Trophoblast cell (in vitro differentiated cells and primary cell): ENCODE measurements at regions not wholly inside any gene's neighbourhood (a gene's known extent, or its start where the extent isn't known, plus 50 kb on each side); places are given as distances from the start of the nearest gene placed in this dataset.
A peak's percentile ranks its signal among the peaks of the same experiment; 100 is the strongest.

Experiments
- DNase-seq, 2 donors: peaks; one replicate each; pipeline ENCODE4 v3.0.0-alpha.2; 2016
- H2AFZ ChIP-seq: 2 replicates; pipeline ENCODE4 v1.6.1; 2013; ENCODE audit warnings: low read length, moderate library complexity, mild to moderate bottlenecking; ENCODE audit not compliant: insufficient read depth, poor library complexity
- H2AK5ac ChIP-seq: 2 replicates; pipeline ENCODE4 v1.6.1; 2013; ENCODE audit warnings: mild to moderate bottlenecking, low read length
- H2BK120ac ChIP-seq: 2 replicates; pipeline ENCODE4 v1.6.1; 2013; ENCODE audit warnings: low read length, mild to moderate bottlenecking, moderate library complexity; ENCODE audit not compliant: insufficient read depth, poor library complexity
- H2BK12ac ChIP-seq: 2 replicates; pipeline ENCODE4 v1.6.1; 2013; ENCODE audit warnings: mild to moderate bottlenecking, low read length, moderate library complexity
- H2BK5ac ChIP-seq: 2 replicates; pipeline ENCODE4 v1.6.1; 2013; ENCODE audit warnings: low read length, low read depth, moderate library complexity, mild to moderate bottlenecking; ENCODE audit not compliant: poor library complexity
- H3K14ac ChIP-seq: 2 replicates; pipeline ENCODE4 v1.6.1; 2013; ENCODE audit warnings: mild to moderate bottlenecking, low read length
- H3K18ac ChIP-seq: 2 replicates; pipeline ENCODE4 v1.6.1; 2013; ENCODE audit warnings: mild to moderate bottlenecking, low read length
- H3K23ac ChIP-seq: 2 replicates; pipeline ENCODE4 v1.6.1; 2013; ENCODE audit warnings: low read length
- H3K27ac ChIP-seq: 2 replicates; pipeline ENCODE4 v1.5.1; 2013; ENCODE audit warnings: low read depth, mild to moderate bottlenecking, inconsistent platforms, low read length, moderate library complexity
- H3K27me3 ChIP-seq: 2 replicates; pipeline ENCODE4 v1.6.1; 2013; ENCODE audit warnings: inconsistent platforms, mild to moderate bottlenecking, low read length, moderate library complexity; ENCODE audit not compliant: insufficient read depth
- H3K36me3 ChIP-seq, 2 experiments: 1 replicate in 1 of 2; 2 replicates in 1 of 2; pipeline ENCODE4 v1.6.1; 2013; ENCODE audit warnings: low read length in 2 of 2, mild to moderate bottlenecking in 2 of 2, moderate library complexity in 1 of 2; ENCODE audit not compliant: insufficient read depth in 2 of 2, control insufficient read depth in 1 of 2
- H3K4ac ChIP-seq: 2 replicates; pipeline ENCODE4 v1.6.1; 2013; ENCODE audit warnings: low read depth, mild to moderate bottlenecking, low read length, moderate library complexity
- H3K4me1 ChIP-seq, 2 experiments: 1 replicate in 1 of 2; 2 replicates in 1 of 2; pipeline ENCODE4 v1.6.1; 2013; ENCODE audit warnings: low read length in 2 of 2, mild to moderate bottlenecking in 2 of 2, moderate library complexity in 1 of 2; ENCODE audit not compliant: insufficient read depth in 2 of 2, control insufficient read depth in 1 of 2
- H3K4me2 ChIP-seq: 2 replicates; pipeline ENCODE4 v1.6.1; 2013; ENCODE audit warnings: inconsistent platforms, mild to moderate bottlenecking, low read length, moderate library complexity
- H3K4me3 ChIP-seq: 2 replicates; pipeline ENCODE4 v1.5.1; 2013; ENCODE audit warnings: mild to moderate bottlenecking, low read depth, low read length, inconsistent platforms
- H3K79me1 ChIP-seq: one replicate; pipeline ENCODE4 v1.6.1; 2013; ENCODE audit warnings: low read length
- H3K79me2 ChIP-seq: 2 replicates; pipeline ENCODE4 v1.6.1; 2013; ENCODE audit warnings: low read length, mild to moderate bottlenecking; ENCODE audit not compliant: control insufficient read depth, insufficient read depth, poor library complexity
- H3K9ac ChIP-seq: 2 replicates; pipeline ENCODE4 v1.6.1; 2013; ENCODE audit warnings: mild to moderate bottlenecking, low read length
- H3K9me3 ChIP-seq: 2 replicates; pipeline ENCODE4 v1.6.1; 2013; ENCODE audit warnings: low read depth, mild to moderate bottlenecking, control low read depth, inconsistent platforms, low read length; ENCODE audit not compliant: insufficient read depth
- H4K12ac ChIP-seq: 2 replicates; pipeline ENCODE4 v1.6.1; 2013; ENCODE audit warnings: low read depth, mild to moderate bottlenecking, low read length, moderate library complexity
- H4K8ac ChIP-seq: 2 replicates; pipeline ENCODE4 v1.6.1; 2013; ENCODE audit warnings: low read depth, mild to moderate bottlenecking, low read length, moderate library complexity
- H4K91ac ChIP-seq: one replicate; pipeline ENCODE4 v1.6.1; 2013; ENCODE audit warnings: low read depth, mild to moderate bottlenecking, low read length, moderate library complexity
- WGBS: extraction: QIAGEN DNeasy Blood & Tissue Kit; methylation state at CpG from one replicate; pipeline ENCODE4 v1.1.7; 2013; ENCODE audit warnings: missing lambda C conversion rate; ENCODE audit not compliant: insufficient read length, insufficient coverage; ENCODE audit errors: extremely low coverage; 5-methylcytosine and 5-hydroxymethylcytosine counted together

DNA sequence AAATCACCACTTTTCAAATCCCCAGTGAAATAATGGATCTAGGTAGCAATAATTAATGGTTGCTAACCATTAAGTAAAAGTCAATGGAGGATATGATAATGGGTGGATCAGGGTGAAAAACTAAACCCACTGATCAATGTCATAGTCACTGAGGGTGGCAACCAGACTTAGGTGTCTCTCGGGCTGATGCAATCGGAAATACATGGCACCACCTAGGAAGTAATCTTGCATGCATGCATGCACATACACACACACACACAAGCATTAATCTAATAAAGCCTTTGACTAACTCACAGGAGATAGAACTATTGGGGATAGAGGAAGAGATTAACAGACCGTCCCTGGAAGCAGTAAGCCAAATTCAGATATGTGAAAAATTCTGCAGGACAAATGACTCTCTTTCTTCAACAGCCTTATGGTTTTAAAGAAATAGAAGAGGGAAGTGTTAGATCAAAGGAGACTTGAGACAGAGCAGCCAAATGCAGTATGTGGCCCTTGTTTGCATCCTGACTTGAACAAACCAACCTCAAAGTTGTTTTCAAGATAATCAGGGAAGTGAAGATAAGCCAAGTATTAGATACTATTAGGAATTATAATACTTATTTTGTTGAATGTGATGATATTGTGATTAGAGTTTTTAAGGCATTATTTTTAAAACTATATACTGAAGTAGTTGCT is 186.0 kb upstream of the RMP24 start:
- H3K18ac ChIP-seq: no peak overlapping the region
- no peaks in the 10 kb centered on the region for H3K79me1 ChIP-seq
- no peak overlapping the region for H2AK5ac ChIP-seq
- H3K23ac ChIP-seq: no peak overlapping the region
- H3K4ac ChIP-seq: no peak overlapping the region
- H3K4me3 ChIP-seq: no peak overlapping the region
- no peak overlapping the region for H4K8ac ChIP-seq
- no peaks in the 10 kb centered on the region for H3K36me3 ChIP-seq
- no peaks in the 10 kb centered on the region for H3K27me3 ChIP-seq
- no peaks in the 10 kb centered on the region for H3K4me1 ChIP-seq
- H3K9me3 ChIP-seq: no peaks in the 10 kb centered on the region
- no peak for DNase-seq
- no CpG with 5 or more reads among the region's 3 CpGs for WGBS
- no peak overlapping the region for H2BK120ac ChIP-seq
- no peak overlapping the region for H2AFZ ChIP-seq
- no peak overlapping the region for H3K14ac ChIP-seq
- no peak overlapping the region for H4K12ac ChIP-seq
- H3K9ac ChIP-seq: no peak overlapping the region
- no peaks in the 10 kb centered on the region for H3K79me2 ChIP-seq
- no peak overlapping the region for H4K91ac ChIP-seq
- no peak overlapping the region for H2BK12ac ChIP-seq
- H3K27ac ChIP-seq: no peak overlapping the region
- H3K4me2 ChIP-seq: no peak overlapping the region
- H2BK5ac ChIP-seq: no peak overlapping the region

- no peak overlapping the region for H3K9ac ChIP-seq
- H3K79me2 ChIP-seq: no peaks in the 10 kb centered on the region
- no peak overlapping the region for H3K4me2 ChIP-seq
- no CpG with 5 or more reads among the region's 2 CpGs for WGBS
- H3K27me3 ChIP-seq: no peaks in the 10 kb centered on the region
- no peak overlapping the region for H2BK120ac ChIP-seq
- H4K91ac ChIP-seq: no peak overlapping the region
- peak overlapping the region; percentile 61 for H3K23ac ChIP-seq
- no peak overlapping the region for H4K12ac ChIP-seq
- H3K9me3 ChIP-seq: no peaks in the 10 kb centered on the region
- H3K14ac ChIP-seq: no peak overlapping the region
- no peak overlapping the region for H3K27ac ChIP-seq
- no peak overlapping the region for H2AFZ ChIP-seq
- H3K4me1 ChIP-seq: no peaks in the 10 kb centered on the region
- no peak overlapping the region for H3K18ac ChIP-seq
- DNase-seq: no peak
- no peak overlapping the region for H2BK5ac ChIP-seq
- H3K79me1 ChIP-seq: no peaks in the 10 kb centered on the region
- no peak overlapping the region for H2BK12ac ChIP-seq
- H4K8ac ChIP-seq: no peak overlapping the region
- no peak overlapping the region for H3K4ac ChIP-seq
- H2AK5ac ChIP-seq: no peak overlapping the region
- no peak overlapping the region for H3K4me3 ChIP-seq
- H3K36me3 ChIP-seq: no peaks in the 10 kb centered on the region
Measured at GRCh38 chr18:35789543-35789942, 182.9 kb upstream of the RMP24 start.

- Histone ChIP-seq H4K91ac (no peak overlapping the region), H3K4ac (no peak overlapping the region), H3K4me2 (no peak overlapping the region), H2AK5ac (no peak overlapping the region), H3K14ac (no peak overlapping the region), H3K36me3 (no peaks in the 10 kb centered on the region), H3K9ac (no peak overlapping the region), H2BK120ac (no peak overlapping the region), H3K9me3 (no peaks in the 10 kb centered on the region), H2BK12ac (no peak overlapping the region), H2AFZ (no peak overlapping the region), H3K27me3 (no peaks in the 10 kb centered on the region), H3K18ac (no peak overlapping the region), H4K8ac (no peak overlapping the region), H3K4me3 (no peak overlapping the region), H4K12ac (no peak overlapping the region), H3K79me2 (no peaks in the 10 kb centered on the region), H3K79me1 (no peaks in the 10 kb centered on the region), H3K27ac (no peak overlapping the region), H3K23ac (no peak overlapping the region), H3K4me1 (no peaks in the 10 kb centered on the region), H2BK5ac (no peak overlapping the region)
- DNase-seq: no peak
- WGBS: no CpG with 5 or more reads among the region's 1 CpG
Measured at GRCh38 chr18:35797948-35798347, 174.5 kb upstream of the RMP24 start.

- no peak overlapping the region for H3K23ac ChIP-seq
- no peak overlapping the region for H2AK5ac ChIP-seq
- no peak overlapping the region for H2AFZ ChIP-seq
- H4K8ac ChIP-seq: no peak overlapping the region
- no peak overlapping the region for H4K12ac ChIP-seq
- no peak overlapping the region for H2BK120ac ChIP-seq
- no peaks in the 10 kb centered on the region for H3K79me1 ChIP-seq
- peak in 1 of 2 donors; percentile 42 for DNase-seq
- H3K4ac ChIP-seq: no peak overlapping the region
- H3K4me2 ChIP-seq: no peak overlapping the region
- H3K79me2 ChIP-seq: no peaks in the 10 kb centered on the region
- H3K4me1 ChIP-seq: no peaks in the 10 kb centered on the region
- H3K18ac ChIP-seq: no peak overlapping the region
- H3K9ac ChIP-seq: no peak overlapping the region
- H3K4me3 ChIP-seq: no peak overlapping the region
- H3K14ac ChIP-seq: no peak overlapping the region
- H4K91ac ChIP-seq: no peak overlapping the region
- WGBS: no CpG with 5 or more reads among the region's 1 CpG
- H3K36me3 ChIP-seq: no peaks in the 10 kb centered on the region
- H3K27me3 ChIP-seq: no peaks in the 10 kb centered on the region
- H3K27ac ChIP-seq: no peak overlapping the region
- no peaks in the 10 kb centered on the region for H3K9me3 ChIP-seq
- H2BK5ac ChIP-seq: no peak overlapping the region
- H2BK12ac ChIP-seq: no peak overlapping the region
Measured at GRCh38 chr18:35803551-35803950, 168.9 kb upstream of the RMP24 start.
